Right lung (tissue), 2 donors: ENCODE measurements at regions not wholly inside any gene's neighbourhood (a gene's known extent, or its start where the extent isn't known, plus 50 kb on each side); places are given as distances from the start of the nearest gene placed in this dataset.
A peak's percentile ranks its signal among the peaks of the same experiment; 100 is the strongest.

Experiments
- DNase-seq, 2 donors: peaks; one replicate each; pipeline ENCODE4 v3.0.0-alpha.2; 2013

- no peak for DNase-seq
Measured at GRCh38 chr1:84759756-84760155, 69.5 kb upstream of the SSX2IP start.

GRCh38 chr1:84758968-84759491 is 68.8 kb upstream of the SSX2IP start:
- DNase-seq = no peak

- DNase-seq = no peak
Measured at GRCh38 chr1:84758476-84758875, 68.2 kb upstream of the SSX2IP start.

GRCh38 chr1:84757301-84757700 is 67.0 kb upstream of the SSX2IP start:
- DNase-seq = no peak

GRCh38 chr1:84756455-84757082 is 66.3 kb upstream of the SSX2IP start:
- no peak for DNase-seq

- DNase-seq = no peak
Measured at GRCh38 chr1:84756001-84756400, 65.7 kb upstream of the SSX2IP start.

- DNase-seq = no peak
Measured at GRCh38 chr1:84755216-84755615, 65.0 kb upstream of the SSX2IP start.

- DNase-seq = no peak
Measured at GRCh38 chr1:84754386-84754703, 64.1 kb upstream of the SSX2IP start.

- DNase-seq = peak; percentile 71 to 75
Measured at GRCh38 chr1:84753516-84754385, 63.5 kb upstream of the SSX2IP start.

GRCh38 chr1:84750110-84750730 is 60.0 kb upstream of the SSX2IP start:
- no peak for DNase-seq

- no peak for DNase-seq
Measured at GRCh38 chr1:84749427-84749826, 59.2 kb upstream of the SSX2IP start.

GRCh38 chr1:84748364-84748763 is 58.1 kb upstream of the SSX2IP start:
- no peak for DNase-seq

- no peak for DNase-seq
Measured at GRCh38 chr1:84745857-84746256, 55.6 kb upstream of the SSX2IP start.

- no peak for DNase-seq
Measured at GRCh38 chr1:84743896-84744295, 53.6 kb upstream of the SSX2IP start.

- no peak for DNase-seq
Measured at GRCh38 chr1:84742653-84743052, 52.4 kb upstream of the SSX2IP start.

GRCh38 chr1:84740050-84740714 is 49.9 kb upstream of the SSX2IP start:
- no peak for DNase-seq
